Small intestine (tissue), 7 donors: ENCODE measurements at regions not wholly inside any gene's neighbourhood (a gene's known extent, or its start where the extent isn't known, plus 50 kb on each side); places are given as distances from the start of the nearest gene placed in this dataset.
A peak's percentile ranks its signal among the peaks of the same experiment; 100 is the strongest.

ENCODE experiments used
- DNase-seq, 2 donors: peaks; one replicate each; pipeline versions ENCODE4 v3.0.0 to v3.0.0-alpha.2; 2013
- FAIRE-seq: peaks from 2 replicates; lab custom pipeline; 2012; peaks lifted over from hg19 to GRCh38; lab: Jason Lieb, UNC
- H3K27ac ChIP-seq, 3 donors: one replicate each; pipeline ENCODE4 v1.5.1; 2013; ENCODE audit warnings: low read length in 2 of 3, mild to moderate bottlenecking in 2 of 3, control low read depth in 1 of 3, inconsistent platforms in 1 of 3, low read depth in 1 of 3, moderate library complexity in 1 of 3
- H3K27me3 ChIP-seq, 3 donors: one replicate each; pipeline ENCODE4 v1.6.1; 2013; ENCODE audit warnings: low read length in 3 of 3, inconsistent platforms in 1 of 3; ENCODE audit not compliant: control insufficient read depth in 3 of 3, insufficient read depth in 3 of 3
- H3K36me3 ChIP-seq, 3 donors: one replicate each; pipeline ENCODE4 v1.6.1; 2013; ENCODE audit warnings: low read length in 3 of 3, inconsistent platforms in 1 of 3, low read depth in 1 of 3, mild to moderate bottlenecking in 1 of 3, moderate library complexity in 1 of 3; ENCODE audit not compliant: control insufficient read depth in 3 of 3, insufficient read depth in 2 of 3
- H3K4me1 ChIP-seq, 3 donors: one replicate each; pipeline ENCODE4 v1.6.1; 2013; ENCODE audit warnings: low read length in 2 of 3, inconsistent platforms in 1 of 3, low read depth in 1 of 3, mild to moderate bottlenecking in 1 of 3, moderate library complexity in 1 of 3; ENCODE audit not compliant: control insufficient read depth in 3 of 3, insufficient read depth in 2 of 3
- H3K4me3 ChIP-seq, 3 donors: one replicate each; pipeline ENCODE4 v1.5.1; 2013; ENCODE audit warnings: low read length in 3 of 3, control low read depth in 1 of 3, inconsistent platforms in 1 of 3, low read depth in 1 of 3, mild to moderate bottlenecking in 1 of 3, moderate library complexity in 1 of 3
- H3K9me3 ChIP-seq, 2 donors: one replicate each; pipeline ENCODE4 v1.6.1; 2013; ENCODE audit warnings: low read depth in 1 of 2, low read length in 1 of 2; ENCODE audit not compliant: control insufficient read depth in 2 of 2, insufficient read depth in 1 of 2
- WGBS, 3 donors: extraction: QIAGEN DNeasy Blood & Tissue Kit; methylation state at CpG; one replicate each; pipeline ENCODE4 v1.1.7; 2013; 5-methylcytosine and 5-hydroxymethylcytosine counted together
- donor health status: healthy with polysubstance abuse.
- donor health status: control.
- donor health status: control.
- donor health status: Bipolar disorder and iron deficiency.
- donor health status: healthy.

- Histone ChIP-seq H3K27me3 (no peaks in the 10 kb centered on the region), H3K36me3 (no peaks in the 10 kb centered on the region), H3K4me3 (no peak overlapping the region), H3K9me3 (peaks cover 0 to 2% of the 10 kb centered on the region in 2 donors), H3K27ac (no peak overlapping the region), H3K4me1 (no peaks in the 10 kb centered on the region)
- FAIRE-seq = no peak
- WGBS, 3 donors = 63 to 73% (median 63%) methylated on average over 5 of the region's 5 CpGs
- no peak for DNase-seq
Measured at GRCh38 chr16:62254372-62254771, 218.1 kb upstream of the CDH8 start.

DNA sequence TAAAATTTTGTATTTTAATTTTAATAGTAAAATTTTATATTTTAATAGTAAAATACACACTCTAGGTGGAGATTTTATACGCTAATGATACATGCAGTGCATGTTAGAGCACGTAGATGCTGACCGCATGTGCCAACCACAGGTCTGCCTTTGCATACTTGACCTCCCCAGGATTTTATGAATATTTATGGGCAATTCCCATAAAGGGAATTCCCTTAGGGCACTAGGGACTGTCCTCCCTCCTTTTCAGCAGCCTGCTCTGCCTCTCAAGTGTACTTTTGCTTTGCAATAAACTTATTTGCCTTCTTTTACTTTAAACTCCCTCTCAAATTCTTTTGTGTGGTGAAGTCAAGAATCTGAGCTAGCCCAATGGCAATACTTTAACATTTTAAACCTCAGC is 217.7 kb upstream of the CDH8 start:
- DNase-seq (no peak), FAIRE-seq (no peak)
- no peak overlapping the region for H3K4me3 ChIP-seq
- H3K27ac ChIP-seq = no peak overlapping the region
- H3K27me3 ChIP-seq = no peaks in the 10 kb centered on the region
- peaks cover 0 to 2% of the 10 kb centered on the region in 2 donors for H3K9me3 ChIP-seq
- no peaks in the 10 kb centered on the region for H3K4me1 ChIP-seq
- no peaks in the 10 kb centered on the region for H3K36me3 ChIP-seq
- WGBS, 3 donors = 85 to 89% (median 85%) methylated on average over 3 of the region's 3 CpGs

DNA sequence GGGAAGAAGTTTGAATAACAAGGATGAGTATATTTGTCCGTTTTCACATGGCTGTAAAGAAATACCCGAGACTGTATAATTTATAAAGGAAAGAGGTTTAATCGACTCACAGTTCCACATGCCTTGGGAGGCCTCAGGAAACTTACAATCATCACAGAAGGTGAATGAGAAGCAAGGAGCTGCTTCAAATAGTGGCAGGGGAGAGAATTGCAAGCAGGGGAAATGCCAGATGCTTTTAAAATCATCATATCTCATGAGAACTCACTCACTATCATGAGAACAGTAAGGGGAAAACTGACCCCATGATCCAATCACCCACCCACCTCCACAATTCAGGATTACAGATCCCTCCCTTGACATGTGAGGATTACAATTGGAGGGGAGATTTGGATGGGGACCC is 212.8 kb upstream of the CDH8 start:
- Histone ChIP-seq H3K27me3 (no peaks in the 10 kb centered on the region), H3K36me3 (no peaks in the 10 kb centered on the region), H3K9me3 (peaks cover 0 to 2% of the 10 kb centered on the region in 2 donors), H3K4me1 (no peaks in the 10 kb centered on the region), H3K4me3 (no peak overlapping the region), H3K27ac (no peak overlapping the region)
- DNase-seq (no peak), FAIRE-seq (no peak)
- WGBS, 3 donors = 75 to 83% (median 76%) methylated on average over 3 of the region's 3 CpGs

DNA sequence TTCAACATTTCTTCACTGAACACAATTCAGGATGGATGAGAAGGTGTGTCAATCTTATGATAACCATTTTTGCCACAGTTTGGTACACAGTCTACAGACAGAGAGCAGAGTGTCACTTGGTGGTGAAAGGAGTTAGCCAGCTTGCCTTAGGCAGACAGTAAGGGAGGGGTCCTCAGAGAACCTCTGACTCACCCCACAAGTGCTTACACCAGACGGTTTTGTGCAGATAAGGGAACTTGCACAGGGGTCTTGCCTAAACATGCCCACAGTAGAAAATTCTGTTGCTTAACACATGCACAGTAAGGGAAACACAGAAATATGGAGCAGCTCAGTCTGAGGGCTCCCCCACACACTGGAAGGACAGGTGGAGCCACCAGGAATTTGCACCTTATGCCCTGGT is 204.5 kb upstream of the CDH8 start:
- Histone ChIP-seq H3K4me1 (no peaks in the 10 kb centered on the region), H3K36me3 (no peaks in the 10 kb centered on the region), H3K4me3 (no peak overlapping the region), H3K27me3 (no peaks in the 10 kb centered on the region), H3K9me3 (no peaks in the 10 kb centered on the region), H3K27ac (no peak overlapping the region)
- DNase-seq (no peak), FAIRE-seq (no peak)
- WGBS, 3 donors = 0 to 31% (median 23%) methylated on average over 1 of the region's 1 CpG

DNA sequence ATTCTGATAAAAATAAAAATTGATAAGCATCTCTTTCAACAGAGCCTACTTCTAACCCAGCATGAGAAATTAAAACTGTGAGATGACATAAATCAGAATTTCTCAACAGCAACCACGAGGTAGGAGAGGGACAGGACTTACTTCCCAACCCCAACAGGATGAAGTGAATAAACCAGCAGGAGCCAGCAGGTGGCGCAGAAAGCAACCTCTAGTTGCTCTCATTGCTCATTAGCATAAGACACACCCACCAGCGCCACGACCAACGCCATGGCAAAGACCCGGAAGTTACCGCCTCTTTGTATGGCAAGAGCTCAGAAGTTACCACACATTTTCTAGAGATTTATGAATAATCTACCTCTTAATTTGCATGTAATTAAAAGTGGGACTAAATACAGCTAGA is 189.4 kb upstream of the CDH8 start:
- Histone ChIP-seq H3K27ac (no peak overlapping the region), H3K4me3 (no peak overlapping the region), H3K4me1 (no peaks in the 10 kb centered on the region), H3K9me3 (peaks cover 0 to 2% of the 10 kb centered on the region in 2 donors), H3K36me3 (no peaks in the 10 kb centered on the region), H3K27me3 (no peaks in the 10 kb centered on the region)
- WGBS, 3 donors = 37 to 42% (median 41%) methylated on average over 7 of the region's 7 CpGs
- FAIRE-seq = no peak
- DNase-seq = peak; percentile 19 to 48

DNA sequence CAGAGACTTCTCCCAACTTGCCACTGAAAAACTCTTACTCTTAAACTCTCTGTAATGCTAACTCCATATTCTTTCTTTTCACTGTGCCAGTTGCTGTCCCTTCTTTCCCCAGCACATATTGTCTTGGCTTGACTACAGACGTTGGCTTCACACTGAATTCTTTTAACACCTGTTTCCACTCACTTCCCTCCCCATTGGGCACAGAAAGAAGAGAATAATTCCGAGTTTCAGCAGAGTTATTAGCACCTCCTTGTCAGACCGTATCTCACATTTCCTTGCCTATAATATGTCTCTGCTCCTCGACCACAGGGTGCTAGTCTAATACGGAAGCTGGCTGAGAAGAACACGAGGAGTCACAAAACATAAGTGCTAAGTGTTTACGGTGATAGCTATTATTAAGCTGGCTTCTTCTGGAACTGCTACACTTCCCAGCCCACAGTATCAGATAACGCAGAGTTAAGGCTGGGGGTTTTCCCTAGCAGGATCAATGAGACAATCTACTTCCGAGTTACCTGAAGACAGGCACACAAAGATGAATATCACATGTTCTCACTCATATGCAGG is 188.5 kb upstream of the CDH8 start:
- H3K27me3 ChIP-seq = no peaks in the 10 kb centered on the region
- H3K4me1 ChIP-seq = no peaks in the 10 kb centered on the region
- 43 to 61% (median 47%) methylated on average over 9 of the region's 9 CpGs for WGBS, 3 donors
- DNase-seq (no peak), FAIRE-seq (no peak)
- no peaks in the 10 kb centered on the region for H3K36me3 ChIP-seq
- H3K27ac ChIP-seq = no peak overlapping the region
- H3K9me3 ChIP-seq = peaks cover 0 to 2% of the 10 kb centered on the region in 2 donors
- H3K4me3 ChIP-seq = no peak overlapping the region

DNA sequence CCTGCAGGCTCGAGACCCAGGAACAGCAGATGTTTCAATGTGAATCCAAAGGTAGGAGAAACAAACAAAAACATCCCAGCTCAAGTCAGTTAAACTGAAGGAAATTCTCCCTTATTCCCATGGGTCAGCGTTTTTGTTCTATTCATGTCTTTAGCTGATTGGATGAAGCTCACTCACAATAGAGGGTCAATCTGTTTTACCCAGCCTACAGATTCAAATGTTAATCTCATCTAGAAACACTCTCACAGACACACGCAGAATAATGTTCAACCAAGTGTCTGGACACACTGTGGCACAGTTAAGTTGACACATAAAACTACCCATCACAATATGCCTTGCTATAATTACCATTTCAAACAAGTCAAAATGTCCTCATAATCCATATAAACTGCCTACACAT is 180.6 kb upstream of the CDH8 start:
- WGBS, 3 donors = 59 to 64% (median 60%) methylated on average over 3 of the region's 3 CpGs
- H3K36me3 ChIP-seq = no peaks in the 10 kb centered on the region
- H3K4me3 ChIP-seq = no peak overlapping the region
- H3K4me1 ChIP-seq = no peaks in the 10 kb centered on the region
- no peak for DNase-seq
- H3K9me3 ChIP-seq = no peaks in the 10 kb centered on the region
- no peaks in the 10 kb centered on the region for H3K27me3 ChIP-seq
- FAIRE-seq = no peak
- no peak overlapping the region for H3K27ac ChIP-seq

DNA sequence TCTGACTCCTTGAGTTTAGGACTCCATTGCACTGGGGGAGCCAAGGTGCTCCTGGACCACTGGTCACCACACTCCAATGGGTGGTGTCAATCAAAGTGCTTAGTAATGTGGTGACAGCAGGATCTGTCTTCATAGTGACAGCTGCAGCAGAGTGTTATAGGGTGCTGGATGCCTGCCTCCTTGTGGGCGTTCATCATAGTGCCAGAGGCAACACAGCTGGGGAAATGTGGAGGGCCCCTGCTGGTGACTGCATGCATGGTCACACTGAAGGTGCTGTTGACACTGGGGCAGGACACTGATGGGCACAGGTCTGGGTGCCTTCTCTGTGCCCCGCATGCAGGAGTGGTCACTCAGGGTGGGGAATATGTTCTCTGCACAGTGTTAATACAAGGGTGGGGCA is 177.5 kb upstream of the CDH8 start:
- Histone ChIP-seq H3K9me3 (no peaks in the 10 kb centered on the region), H3K27me3 (no peaks in the 10 kb centered on the region), H3K4me1 (no peaks in the 10 kb centered on the region), H3K36me3 (no peaks in the 10 kb centered on the region), H3K4me3 (no peak overlapping the region), H3K27ac (no peak overlapping the region)
- no peak for FAIRE-seq
- WGBS, 3 donors = 53 to 67% (median 66%) methylated on average over 2 of the region's 2 CpGs
- DNase-seq = no peak

- Histone ChIP-seq H3K36me3 (no peaks in the 10 kb centered on the region), H3K9me3 (no peaks in the 10 kb centered on the region), H3K4me1 (no peaks in the 10 kb centered on the region), H3K27ac (no peak overlapping the region), H3K27me3 (no peaks in the 10 kb centered on the region), H3K4me3 (no peak overlapping the region)
- FAIRE-seq (no peak), DNase-seq (no peak)
- 60 to 65% (median 65%) methylated on average over 4 of the region's 4 CpGs for WGBS, 3 donors
Measured at GRCh38 chr16:62208934-62209333, 172.7 kb upstream of the CDH8 start.
